HUES6 (cell line): ENCODE measurements at regions not wholly inside any gene's neighbourhood (a gene's known extent, or its start where the extent isn't known, plus 50 kb on each side); places are given as distances from the start of the nearest gene placed in this dataset.
"Not testable (repeated sequence)": the region's sequence is repeated elsewhere in the genome, so short reads cannot be mapped to it uniquely, and the experiment has no call there.

Experiments
- H3K27ac ChIP-seq: 2 replicates; pipeline ENCODE4 v1.7.0; 2013; ENCODE audit warnings: low read depth, mild to moderate bottlenecking, low read length, inconsistent platforms
- H3K27me3 ChIP-seq: 2 replicates; pipeline ENCODE4 v1.6.1; 2013; ENCODE audit warnings: low read length; ENCODE audit not compliant: control insufficient read depth, insufficient read depth
- H3K36me3 ChIP-seq: 2 replicates; pipeline ENCODE4 v1.6.1; 2013; ENCODE audit warnings: low read length; ENCODE audit not compliant: control insufficient read depth, insufficient read depth
- H3K4me1 ChIP-seq: 2 replicates; pipeline ENCODE4 v1.6.1; 2013; ENCODE audit warnings: low read length; ENCODE audit not compliant: control insufficient read depth, insufficient read depth
- H3K4me3 ChIP-seq: 2 replicates; pipeline ENCODE4 v1.5.1; 2013; ENCODE audit warnings: low read depth, low read length
- H3K9ac ChIP-seq: one replicate; pipeline ENCODE4 v1.6.1; 2013; ENCODE audit warnings: mild to moderate bottlenecking, low read length
- H3K9me3 ChIP-seq: 2 replicates; pipeline ENCODE4 v1.6.1; 2013; ENCODE audit warnings: low read depth, low read length; ENCODE audit not compliant: control insufficient read depth, insufficient read depth

DNA sequence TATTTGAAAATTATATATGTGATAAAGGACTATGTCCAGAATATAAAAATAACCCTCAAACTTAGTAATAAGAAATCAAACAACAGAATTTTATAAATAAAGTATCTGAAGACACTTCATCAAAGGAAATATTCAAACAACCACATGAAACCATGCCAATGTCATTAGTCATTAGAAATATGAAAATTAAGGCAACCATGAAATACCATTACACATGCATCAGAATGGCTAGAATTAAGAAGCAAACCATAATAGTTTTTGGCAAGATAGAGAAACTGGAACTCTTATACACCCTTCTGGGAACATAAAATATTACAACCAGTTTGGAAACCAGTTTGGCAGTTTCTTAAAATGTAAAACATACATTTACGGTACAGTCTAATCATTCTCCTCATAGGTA lies 137.2 kb upstream of the ADGRB3 start:
- Histone ChIP-seq H3K27me3 (no peaks in the 10 kb centered on the region), H3K4me3 (no peak overlapping the region), H3K36me3 (no peaks in the 10 kb centered on the region), H3K27ac (no peak overlapping the region), H3K9me3 (no peaks in the 10 kb centered on the region), H3K9ac (no peak overlapping the region), H3K4me1 (no peaks in the 10 kb centered on the region; the same call in 1 of the 2 replicates)

DNA sequence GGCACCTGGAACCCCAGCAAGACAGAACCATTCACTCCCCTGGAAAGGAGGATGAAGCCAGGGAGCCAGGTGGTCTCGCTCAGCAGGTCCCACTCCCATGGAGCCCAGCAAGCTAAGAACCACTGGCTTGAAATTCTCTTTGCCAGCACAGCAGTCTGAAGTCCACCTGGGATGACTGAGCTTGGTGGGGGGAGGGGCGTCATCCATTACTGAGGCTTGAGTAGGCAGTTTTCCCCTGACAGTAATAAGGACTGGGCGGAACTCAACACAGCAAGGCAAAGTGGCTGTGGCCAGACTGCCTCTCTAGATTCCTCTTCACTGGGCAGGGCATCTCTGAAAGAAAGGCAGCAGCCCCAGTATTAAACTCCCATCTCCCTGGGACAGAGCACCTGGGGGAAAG lies 140.2 kb upstream of the ADGRB3 start:
- H3K4me3 ChIP-seq, H3K9ac ChIP-seq, H3K4me1 ChIP-seq, H3K36me3 ChIP-seq, H3K9me3 ChIP-seq, H3K27me3 ChIP-seq, H3K27ac ChIP-seq: not testable (repeated sequence)

DNA sequence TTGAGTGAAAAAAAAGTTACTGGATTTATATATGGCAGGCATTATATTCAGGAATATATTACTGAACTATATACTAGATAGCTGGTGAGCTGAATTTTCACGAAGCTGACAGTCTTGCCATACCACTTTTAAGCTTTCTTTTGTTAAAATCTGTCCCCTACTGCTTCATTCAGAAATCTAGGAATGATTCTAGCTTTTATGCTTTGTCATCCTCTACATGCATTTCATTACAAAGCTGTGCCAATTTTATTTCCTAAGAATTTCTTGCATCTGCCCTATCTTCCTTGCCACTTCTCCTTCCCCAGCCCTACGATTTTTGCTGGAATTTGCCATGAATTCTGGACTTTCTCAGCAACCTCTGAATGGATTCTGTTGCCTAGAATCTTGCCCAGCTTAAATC lies 158.5 kb upstream of the ADGRB3 start:
- Histone ChIP-seq H3K4me1 (no peaks in the 10 kb centered on the region), H3K9me3 (no peaks in the 10 kb centered on the region), H3K9ac (no peak overlapping the region), H3K27me3 (no peaks in the 10 kb centered on the region), H3K27ac (no peak overlapping the region), H3K4me3 (no peak overlapping the region), H3K36me3 (no peaks in the 10 kb centered on the region)

DNA sequence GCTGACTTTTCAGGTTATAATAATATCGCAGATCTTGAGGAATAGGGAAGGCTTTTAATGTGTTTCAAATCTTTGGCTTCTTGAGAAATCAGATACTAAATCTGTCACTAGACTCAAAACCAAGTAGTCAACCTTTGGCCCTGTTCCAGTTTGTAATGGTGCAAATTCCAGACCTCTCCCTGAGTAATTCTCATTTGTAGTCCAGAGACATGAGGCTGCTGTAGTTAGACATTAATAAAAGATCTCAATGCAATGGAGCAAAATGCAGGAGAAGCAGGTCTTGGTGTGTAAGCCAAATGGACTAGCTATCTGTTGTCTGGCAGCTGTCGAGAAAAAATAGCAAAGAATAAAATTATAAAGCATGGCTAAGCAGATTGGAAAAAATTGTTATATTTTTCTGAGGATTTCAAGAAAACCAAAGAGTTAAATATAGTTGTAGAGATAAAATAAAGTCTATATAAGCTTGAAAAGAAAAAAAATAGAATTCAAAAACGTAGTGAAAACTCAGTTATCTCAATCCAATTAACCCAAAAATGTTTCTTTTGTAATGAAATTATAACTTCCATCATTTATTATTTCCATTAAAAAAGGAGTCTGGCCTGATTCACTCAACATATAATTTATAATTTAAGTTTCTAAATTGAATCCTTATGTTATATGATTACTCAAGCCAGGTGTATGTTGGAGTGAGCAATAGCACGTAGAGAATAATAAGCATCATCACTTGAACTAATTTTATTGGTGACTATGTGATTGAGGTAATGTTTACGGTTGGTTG lies 161.5 kb upstream of the ADGRB3 start:
- Histone ChIP-seq H3K4me1 (no peaks in the 10 kb centered on the region), H3K36me3 (no peaks in the 10 kb centered on the region), H3K27me3 (no peaks in the 10 kb centered on the region), H3K27ac (no peak overlapping the region), H3K4me3 (no peak overlapping the region), H3K9ac (no peak overlapping the region), H3K9me3 (no peaks in the 10 kb centered on the region)

DNA sequence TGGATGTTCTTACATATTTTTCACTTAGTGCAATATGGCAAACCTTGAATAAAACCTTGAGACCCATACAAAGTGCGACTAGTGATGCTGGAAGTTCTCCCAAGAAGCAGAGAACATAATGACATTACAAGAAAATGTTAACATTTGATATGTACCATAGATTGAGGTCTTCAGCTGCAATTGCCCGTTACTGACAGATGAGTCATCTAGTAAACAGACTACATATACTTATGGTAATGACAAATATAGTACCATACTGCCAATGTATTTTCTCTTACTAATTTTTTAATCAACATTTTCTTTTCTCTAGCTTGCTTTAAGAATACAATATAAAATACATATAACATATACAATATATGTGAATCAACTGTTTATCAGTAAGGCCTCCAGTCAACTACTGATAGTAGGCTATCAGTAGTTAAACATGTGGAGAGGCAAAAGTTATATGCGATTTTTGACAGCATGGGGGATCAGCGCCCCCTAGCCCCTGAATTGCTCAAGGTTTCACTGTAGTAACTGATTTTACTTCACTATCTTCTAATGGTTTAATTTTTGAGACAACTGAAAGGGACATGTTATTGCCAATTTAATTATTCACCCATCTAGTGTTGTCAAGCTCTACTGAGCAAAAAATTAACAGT lies 166.7 kb upstream of the ADGRB3 start:
- H3K27ac ChIP-seq: no peak overlapping the region
- H3K4me1 ChIP-seq: no peaks in the 10 kb centered on the region
- no peaks in the 10 kb centered on the region for H3K36me3 ChIP-seq
- no peak overlapping the region for H3K9ac ChIP-seq
- no peaks in the 10 kb centered on the region for H3K27me3 ChIP-seq
- no peaks in the 10 kb centered on the region for H3K9me3 ChIP-seq
- H3K4me3 ChIP-seq: no peak overlapping the region

DNA sequence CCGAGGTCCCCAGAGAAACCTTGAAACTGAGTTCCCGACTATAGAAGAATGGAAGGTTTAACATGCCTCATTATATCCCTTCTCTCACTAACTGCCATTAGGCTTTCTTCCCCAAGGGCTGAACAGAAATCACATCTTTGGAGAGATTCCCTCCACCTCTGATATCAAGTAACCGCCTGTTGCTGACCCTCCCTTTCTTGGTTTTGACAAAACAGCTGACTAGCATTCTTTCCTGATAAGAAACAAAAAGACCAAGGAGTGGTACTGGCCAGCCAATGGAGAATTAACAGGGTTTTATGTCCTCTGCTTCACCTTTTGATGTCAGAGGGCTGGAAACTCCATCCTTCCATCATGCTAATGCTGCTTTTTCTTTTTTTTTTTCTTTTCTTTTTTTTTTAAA lies 176.6 kb upstream of the ADGRB3 start:
- H3K27me3 ChIP-seq: no peaks in the 10 kb centered on the region
- 0 out of 2 replicates have a peak, but pooled peaks cover 2% of the 10 kb centered on the region for H3K9me3 ChIP-seq
- no peak overlapping the region for H3K27ac ChIP-seq

DNA sequence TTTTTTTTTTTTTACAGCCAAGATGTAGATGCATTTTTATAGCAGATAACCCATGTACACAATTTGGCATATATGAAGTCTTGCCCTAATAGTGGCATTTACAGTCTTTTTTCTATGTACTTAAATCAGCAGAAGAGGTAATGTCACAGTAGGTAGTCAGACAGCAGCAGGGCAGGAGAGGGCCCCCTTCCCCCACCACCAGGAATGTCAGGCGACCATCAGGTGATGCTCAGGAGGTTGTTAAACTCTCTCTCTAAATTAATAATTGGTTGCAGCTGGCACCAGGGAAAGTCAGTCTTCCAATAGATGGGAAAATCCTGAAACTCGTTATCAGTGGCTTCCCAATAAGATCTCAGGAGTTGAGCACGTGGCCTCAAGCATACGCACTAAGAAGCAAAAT lies 188.0 kb upstream of the ADGRB3 start:
- Histone ChIP-seq H3K27me3 (no peaks in the 10 kb centered on the region), H3K4me3 (no peak overlapping the region), H3K9me3 (no peaks in the 10 kb centered on the region), H3K36me3 (no peaks in the 10 kb centered on the region), H3K9ac (no peak overlapping the region), H3K27ac (no peak overlapping the region), H3K4me1 (no peaks in the 10 kb centered on the region)

More for the DNA sequence above, 176.6 kb upstream of the ADGRB3 start:
- no peak overlapping the region for H3K4me3 ChIP-seq
- H3K4me1 ChIP-seq: no peaks in the 10 kb centered on the region
- H3K9ac ChIP-seq: no peak overlapping the region
- H3K36me3 ChIP-seq: no peaks in the 10 kb centered on the region

DNA sequence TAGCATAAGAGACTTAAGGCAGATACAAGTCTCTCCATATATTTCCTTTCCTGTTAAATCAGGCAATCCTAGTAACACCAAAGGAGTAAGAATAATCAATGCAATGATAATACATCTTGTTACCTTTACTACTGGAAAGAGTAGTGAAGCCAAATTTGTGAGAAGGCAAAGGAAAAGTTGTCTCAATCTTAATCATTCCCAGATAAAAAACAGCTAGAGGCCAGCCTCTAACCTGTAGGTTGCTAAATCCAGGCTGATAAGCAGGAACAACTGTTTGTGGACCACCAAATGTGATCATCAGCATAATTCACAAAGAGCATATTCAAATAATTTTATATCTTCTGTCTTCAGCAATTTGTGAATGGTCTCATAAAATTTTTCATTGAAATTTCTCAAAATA lies 189.2 kb upstream of the ADGRB3 start:
- Histone ChIP-seq H3K4me3 (no peak overlapping the region), H3K27ac (no peak overlapping the region), H3K9ac (no peak overlapping the region), H3K4me1 (no peaks in the 10 kb centered on the region), H3K36me3 (no peaks in the 10 kb centered on the region), H3K9me3 (no peaks in the 10 kb centered on the region), H3K27me3 (no peaks in the 10 kb centered on the region)

DNA sequence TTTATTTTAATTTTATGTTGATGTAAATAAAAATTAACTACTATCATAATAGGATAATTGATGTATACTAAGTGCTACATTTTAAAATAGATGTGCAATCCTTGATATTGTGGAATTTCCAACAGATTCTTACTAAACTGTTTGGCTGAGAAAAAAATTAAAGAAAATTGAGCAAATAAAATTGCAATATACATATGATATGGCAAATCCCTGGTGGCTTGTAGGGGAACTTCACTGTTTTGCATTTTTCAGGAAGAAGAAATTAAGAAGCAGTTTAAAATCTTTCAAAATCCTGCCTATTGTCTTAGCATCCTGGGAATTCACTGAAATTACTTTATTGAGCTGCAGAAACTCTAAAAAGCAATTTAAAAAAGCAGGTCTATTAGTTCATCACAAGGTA lies 191.4 kb upstream of the ADGRB3 start:
- Histone ChIP-seq H3K36me3 (no peaks in the 10 kb centered on the region), H3K4me3 (no peak overlapping the region), H3K9ac (no peak overlapping the region), H3K4me1 (no peaks in the 10 kb centered on the region), H3K27ac (no peak overlapping the region), H3K9me3 (no peaks in the 10 kb centered on the region), H3K27me3 (no peaks in the 10 kb centered on the region)

DNA sequence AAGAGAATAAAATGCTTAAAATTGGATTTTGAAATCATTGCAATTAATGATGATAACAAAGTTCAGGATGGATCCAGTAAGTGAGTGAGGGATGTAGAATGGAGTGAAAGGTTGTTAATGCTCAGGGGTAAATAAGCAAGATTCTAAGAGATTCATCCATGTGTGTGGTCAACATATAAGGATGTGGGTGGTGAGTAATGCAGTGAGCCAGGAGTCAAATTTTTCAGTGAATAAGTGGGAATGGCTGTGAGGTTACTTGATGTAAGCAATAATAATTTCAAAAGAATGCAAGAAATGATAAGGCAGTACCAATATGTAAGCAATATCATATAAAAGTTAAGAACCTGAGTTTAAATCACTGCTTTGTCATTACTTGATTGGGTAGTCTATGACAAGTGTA lies 207.5 kb upstream of the ADGRB3 start:
- no peaks in the 10 kb centered on the region for H3K4me1 ChIP-seq
- no peak overlapping the region for H3K27ac ChIP-seq
- no peaks in the 10 kb centered on the region for H3K27me3 ChIP-seq
- no peaks in the 10 kb centered on the region for H3K9me3 ChIP-seq
- H3K36me3 ChIP-seq: no peaks in the 10 kb centered on the region
- no peak overlapping the region for H3K4me3 ChIP-seq
- no peak overlapping the region for H3K9ac ChIP-seq

DNA sequence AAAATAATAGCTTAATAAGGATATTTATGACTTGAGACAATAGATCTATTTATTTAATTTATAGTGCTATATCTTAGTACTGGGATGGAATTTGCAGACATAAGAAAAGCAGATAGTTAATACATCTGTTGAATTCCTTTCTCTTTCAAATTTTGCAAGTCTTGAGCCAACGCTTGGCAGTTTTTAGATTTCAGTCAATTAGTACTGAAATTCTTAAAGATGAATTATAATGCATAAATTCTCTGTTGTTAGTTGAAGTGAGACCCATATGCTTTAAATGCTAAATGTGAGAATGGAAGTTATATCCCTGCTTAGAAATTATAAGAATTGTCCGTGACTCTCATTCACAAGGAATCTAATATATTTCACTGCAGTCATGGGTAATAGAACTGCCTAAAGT lies 225.1 kb upstream of the ADGRB3 start:
- no peak overlapping the region for H3K9ac ChIP-seq
- no peak overlapping the region for H3K4me3 ChIP-seq
- H3K27me3 ChIP-seq: no peaks in the 10 kb centered on the region
- H3K9me3 ChIP-seq: no peaks in the 10 kb centered on the region
- no peaks in the 10 kb centered on the region for H3K4me1 ChIP-seq
- no peak overlapping the region for H3K27ac ChIP-seq
- no peaks in the 10 kb centered on the region for H3K36me3 ChIP-seq
